CD4-positive, alpha-beta T cell treated with Interleukin-12 subunit alpha and Interleukin-12 subunit beta, for 1 hour (primary cell): ENCODE measurements at regions not wholly inside any gene's neighbourhood (a gene's known extent, or its start where the extent isn't known, plus 50 kb on each side); places are given as distances from the start of the nearest gene placed in this dataset.

Experiments
- DNase-seq: peaks from one replicate; pipeline ENCODE4 v3.0.0-alpha.2; 2020

DNA sequence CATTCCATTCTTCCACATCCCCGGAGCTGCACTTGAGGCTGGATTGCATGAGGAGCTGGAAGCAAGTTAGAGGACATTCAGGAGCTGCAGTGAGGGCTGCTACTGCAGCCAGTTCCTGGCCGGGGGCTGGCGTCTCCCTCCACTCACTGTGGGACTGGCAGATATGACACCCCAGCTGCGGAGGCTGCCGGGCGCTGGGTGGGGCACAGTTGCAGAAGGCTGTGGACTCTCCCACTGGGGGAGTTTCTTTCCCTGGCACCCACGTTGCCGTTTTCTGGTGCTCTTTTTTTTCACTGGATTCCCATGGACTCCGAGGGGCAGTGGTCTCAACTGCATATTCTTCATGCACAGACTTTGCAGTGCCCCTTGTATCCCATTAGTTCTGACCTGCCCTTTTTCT is 351.1 kb upstream of the AJAP1 start:
- DNase-seq = no peak

GRCh38 chr1:4305526-4306301 is 348.7 kb upstream of the AJAP1 start:
- no peak for DNase-seq

DNA sequence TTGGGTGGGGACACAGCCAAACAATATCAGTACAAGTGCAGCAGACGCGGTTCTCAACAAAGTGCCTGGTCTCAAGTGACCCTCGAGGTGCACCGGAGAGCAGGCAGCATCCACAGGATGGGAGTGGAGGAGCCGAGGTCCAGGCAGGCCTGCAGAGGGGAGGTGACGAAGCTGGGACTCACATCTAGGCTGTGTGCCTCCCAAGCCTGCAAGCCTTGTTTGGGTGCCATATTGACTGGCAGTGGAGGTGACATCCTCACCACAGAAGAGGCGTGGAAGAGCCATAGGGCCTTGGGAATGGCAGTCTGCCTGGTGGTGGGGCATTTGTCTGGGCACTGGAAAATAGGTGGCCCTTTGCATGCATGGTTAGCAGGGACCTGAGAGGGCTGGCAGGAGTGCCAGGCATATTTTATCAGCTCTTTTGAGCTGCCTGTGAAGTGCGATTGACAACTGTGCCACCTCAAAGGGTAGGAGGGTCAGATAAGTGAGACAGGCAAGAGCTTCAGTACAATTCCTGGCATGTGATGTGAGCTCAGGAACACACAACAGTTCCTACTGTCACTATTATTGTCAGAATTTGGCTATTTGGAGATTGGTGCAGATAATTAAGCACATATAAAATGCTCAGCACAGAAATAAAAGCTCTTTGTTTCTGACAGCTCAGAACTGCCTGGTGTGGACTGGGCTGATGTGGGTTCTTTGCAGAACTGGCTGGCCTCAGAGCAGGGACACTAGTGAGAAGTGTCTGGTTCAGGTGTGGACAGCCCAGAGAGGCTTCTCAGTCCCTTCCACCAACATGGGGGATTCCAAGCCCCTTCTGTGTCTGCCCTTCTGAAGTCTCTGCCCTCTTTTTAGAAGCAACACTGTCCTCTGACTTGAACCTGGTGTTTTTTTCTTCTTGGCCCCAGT is 347.6 kb upstream of the AJAP1 start:
- DNase-seq = no peak

- no peak for DNase-seq
These were observed 347.0 kb upstream of the AJAP1 start for GRCh38 chr1:4307468-4307845.

DNA sequence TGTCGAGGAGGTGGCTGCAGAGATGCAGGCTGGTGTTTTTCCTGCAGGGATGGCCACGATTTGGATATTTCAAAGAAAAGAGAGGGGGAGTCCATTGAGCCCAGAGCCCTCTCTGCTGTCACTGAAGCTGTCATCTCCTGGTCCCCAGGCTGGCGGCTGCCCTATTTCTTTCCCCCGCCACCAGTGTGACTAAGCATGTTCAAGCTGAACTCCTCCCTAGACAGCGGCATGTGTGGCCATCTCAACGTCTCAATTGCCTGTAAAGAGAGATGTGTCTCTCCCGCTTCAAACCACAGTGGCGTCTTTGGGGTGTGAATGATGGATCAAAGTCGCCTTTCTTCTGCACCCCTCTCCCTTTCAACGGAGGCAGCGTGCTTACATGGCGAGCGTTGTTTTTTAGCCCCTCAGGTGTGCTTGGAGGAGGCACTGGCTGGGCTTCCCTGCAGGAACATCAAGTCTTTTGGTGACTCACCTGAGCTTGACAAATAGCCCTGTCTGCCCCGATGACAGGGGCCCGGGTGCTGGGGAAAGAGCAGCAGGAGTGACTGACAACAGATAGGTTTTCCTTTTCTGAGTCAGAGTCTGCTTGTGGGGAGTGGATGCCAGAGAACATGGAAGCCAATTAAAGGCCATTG is 346.4 kb upstream of the AJAP1 start:
- no peak for DNase-seq

DNA sequence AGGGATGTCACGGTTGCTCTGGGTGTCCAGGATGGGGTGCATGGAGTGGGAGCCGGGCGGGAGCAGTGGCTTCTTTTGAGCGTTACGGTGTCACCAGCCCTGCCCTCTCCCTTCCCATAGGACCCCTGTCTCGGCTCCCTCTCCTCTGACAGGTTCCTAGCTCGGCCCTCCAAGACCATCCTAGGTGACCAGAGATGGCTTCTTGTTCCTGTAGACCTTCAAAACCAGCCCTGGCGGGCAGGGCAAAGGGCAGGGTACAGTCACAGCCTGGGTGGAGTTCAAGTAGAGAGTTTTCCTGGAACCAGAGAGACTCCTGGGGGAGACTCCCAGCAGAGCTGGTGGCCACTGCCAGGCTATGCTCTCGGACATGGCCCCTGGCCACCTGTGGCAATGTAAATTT is 345.6 kb upstream of the AJAP1 start:
- DNase-seq = no peak

GRCh38 chr1:4309676-4310320 is 344.6 kb upstream of the AJAP1 start:
- DNase-seq = no peak

DNA sequence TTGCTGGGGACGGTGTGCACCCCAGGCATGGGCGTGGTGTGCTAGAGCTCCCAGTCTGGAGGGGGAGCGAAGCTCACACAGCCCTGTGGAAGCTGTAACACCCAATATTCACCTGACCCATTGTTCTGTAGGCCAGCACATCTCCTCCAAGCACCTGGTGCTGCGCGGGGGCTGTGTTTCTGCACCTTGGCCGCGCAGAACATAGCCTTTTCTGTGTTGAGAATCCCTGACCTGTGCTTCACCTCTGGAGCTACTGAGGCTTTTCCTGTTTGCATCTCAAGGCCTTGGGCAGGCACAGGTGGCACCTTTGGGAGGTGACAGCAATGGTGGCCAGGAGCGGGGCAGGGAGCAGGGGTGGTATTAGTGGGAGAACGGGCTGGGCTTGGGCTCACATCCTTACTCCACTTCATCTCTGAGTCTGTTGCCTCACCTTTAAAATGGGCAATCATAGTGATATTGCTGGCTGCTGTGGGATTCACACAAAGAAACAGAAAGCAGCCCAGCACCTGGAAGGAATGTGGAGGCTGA is 343.9 kb upstream of the AJAP1 start:
- no peak for DNase-seq

DNA sequence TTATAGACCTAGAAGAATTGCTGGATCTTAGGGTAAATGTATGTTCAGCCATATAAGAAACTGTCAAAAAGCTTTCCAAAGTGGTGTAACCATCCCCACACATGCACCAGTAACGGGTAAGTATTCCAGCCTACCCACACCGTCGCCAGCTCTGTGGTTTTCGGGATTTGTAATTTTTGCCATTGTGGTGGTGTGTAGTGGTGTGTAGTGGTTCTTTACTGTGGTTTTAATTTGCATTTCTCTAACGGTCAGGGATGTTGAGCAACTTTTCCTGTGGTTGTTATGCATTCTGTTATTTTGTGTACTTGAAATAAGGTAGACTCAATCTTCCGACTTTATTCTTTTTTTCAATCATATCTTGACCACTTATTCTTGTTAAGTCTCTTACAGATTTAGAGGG is 342.4 kb upstream of the AJAP1 start:
- DNase-seq = no peak

DNA sequence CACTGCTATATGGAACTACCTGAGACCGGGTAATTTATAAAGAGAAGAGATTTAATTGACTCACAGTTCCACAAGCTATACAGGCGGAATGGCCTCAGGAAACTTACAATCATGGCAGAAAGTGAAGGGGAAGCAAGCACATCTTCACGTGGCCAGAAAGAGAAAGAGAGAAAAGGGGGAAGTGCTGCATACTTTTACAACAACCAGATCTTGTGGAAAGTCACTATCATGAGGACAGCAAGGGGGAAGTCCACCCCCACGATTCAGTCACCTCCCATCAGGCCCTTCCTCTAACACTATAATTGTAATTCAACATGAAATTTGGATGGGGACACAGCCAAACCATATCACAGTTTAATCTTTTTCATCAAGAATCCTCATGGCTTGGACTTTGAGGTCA is 339.2 kb upstream of the AJAP1 start:
- no peak for DNase-seq

DNA sequence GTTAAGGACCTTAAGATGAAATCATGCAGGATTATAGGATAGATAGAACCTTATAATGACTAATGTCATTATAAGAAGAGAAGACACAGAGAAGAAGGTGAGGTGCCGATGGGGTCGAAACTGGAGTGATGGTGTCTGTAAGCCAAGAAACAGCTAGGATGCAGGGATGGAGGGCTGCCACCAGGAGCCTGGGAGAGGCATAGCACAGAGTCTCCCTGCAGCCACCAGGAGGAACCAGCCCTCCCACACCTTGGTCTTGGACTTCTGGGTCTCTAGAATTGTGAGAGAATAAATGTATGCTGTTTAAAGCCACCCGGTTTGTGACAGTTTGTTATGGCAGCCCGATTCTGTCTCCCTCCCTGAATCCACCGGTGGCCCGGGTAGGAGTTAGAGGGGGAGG is 337.2 kb upstream of the AJAP1 start:
- DNase-seq = no peak

DNA sequence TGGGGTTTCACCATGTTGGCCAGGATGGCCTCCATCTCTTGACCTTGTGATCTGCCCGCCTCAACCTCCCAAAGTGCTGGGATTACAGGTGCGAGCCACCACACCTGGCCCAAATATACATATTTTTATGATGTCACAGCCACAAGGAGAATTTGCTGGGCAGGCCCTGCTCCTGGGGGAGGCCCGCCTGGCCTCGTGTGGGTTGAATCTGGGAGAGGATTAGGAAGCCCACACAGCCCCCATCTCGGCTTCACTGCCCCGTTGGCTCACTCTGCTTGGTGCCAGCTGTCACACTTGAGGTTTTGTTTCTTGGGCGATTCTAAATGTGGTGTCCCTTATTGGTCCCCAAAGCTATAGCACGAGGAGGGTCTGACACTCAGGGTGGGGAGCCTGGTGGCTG is 335.7 kb upstream of the AJAP1 start:
- no peak for DNase-seq

DNA sequence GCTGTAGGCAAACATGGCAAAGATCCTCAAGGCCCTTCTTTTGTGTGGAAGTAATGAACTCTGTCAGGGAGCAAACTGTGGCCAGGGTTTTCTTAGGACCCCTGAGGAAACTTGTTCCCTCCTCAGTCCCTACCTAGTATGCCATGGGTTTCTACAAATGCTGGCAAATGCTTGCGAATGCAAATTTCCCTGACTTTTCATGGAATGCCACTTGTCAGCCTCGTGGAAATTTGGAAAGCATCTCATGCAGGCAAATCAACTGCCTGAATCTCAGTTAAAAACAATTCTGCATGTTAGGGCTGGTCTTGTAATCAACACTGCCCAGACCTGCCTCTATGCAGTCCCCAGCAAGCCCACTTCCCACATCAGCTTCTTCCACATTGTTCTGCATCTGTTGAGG is 334.9 kb upstream of the AJAP1 start:
- no peak for DNase-seq

DNA sequence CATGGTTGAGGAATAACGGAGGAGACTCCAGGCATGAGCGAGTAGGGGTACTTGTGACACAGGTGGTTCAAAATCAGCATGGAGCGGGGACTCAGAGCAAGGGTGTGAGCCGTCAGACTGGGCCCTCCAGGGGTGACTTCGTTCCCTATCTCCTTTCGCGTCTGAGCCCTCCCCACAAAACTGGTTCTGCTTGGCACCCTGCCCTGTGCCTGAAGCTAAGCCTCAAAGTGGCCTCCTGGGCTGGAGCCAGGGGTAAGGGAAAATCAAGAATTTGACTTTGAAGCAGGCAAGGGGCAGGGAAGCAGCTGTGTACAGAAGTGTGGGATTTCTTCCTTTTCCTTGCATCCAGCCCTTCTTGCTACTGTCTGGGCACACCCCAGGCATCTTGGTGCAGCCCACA is 331.5 kb upstream of the AJAP1 start:
- no peak for DNase-seq

DNA sequence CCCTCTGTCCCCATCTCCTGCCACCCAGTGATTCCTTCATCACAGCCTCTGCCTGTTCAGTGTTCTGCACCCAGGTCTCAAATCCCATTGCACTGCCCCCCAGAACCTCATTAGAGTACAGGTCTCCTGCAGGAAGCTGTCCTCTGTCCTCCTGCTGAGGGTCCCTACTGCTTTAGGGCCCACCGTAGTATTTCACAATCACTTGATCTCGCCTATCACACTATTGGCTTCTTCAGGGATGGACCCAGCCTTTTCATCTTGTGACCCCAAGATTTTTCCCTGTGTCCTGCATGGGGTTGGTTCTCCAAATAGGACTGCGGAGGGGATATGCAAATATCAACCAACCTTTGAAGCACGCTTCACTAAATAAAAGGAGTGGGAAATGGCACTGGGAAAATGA is 331.1 kb upstream of the AJAP1 start:
- no peak for DNase-seq

GRCh38 chr1:4324525-4324924 is 329.9 kb upstream of the AJAP1 start:
- no peak for DNase-seq

- DNase-seq = no peak
These were observed 327.3 kb upstream of the AJAP1 start for GRCh38 chr1:4327142-4327541.

- DNase-seq = no peak
These were observed 325.9 kb upstream of the AJAP1 start for GRCh38 chr1:4328402-4329071.

DNA sequence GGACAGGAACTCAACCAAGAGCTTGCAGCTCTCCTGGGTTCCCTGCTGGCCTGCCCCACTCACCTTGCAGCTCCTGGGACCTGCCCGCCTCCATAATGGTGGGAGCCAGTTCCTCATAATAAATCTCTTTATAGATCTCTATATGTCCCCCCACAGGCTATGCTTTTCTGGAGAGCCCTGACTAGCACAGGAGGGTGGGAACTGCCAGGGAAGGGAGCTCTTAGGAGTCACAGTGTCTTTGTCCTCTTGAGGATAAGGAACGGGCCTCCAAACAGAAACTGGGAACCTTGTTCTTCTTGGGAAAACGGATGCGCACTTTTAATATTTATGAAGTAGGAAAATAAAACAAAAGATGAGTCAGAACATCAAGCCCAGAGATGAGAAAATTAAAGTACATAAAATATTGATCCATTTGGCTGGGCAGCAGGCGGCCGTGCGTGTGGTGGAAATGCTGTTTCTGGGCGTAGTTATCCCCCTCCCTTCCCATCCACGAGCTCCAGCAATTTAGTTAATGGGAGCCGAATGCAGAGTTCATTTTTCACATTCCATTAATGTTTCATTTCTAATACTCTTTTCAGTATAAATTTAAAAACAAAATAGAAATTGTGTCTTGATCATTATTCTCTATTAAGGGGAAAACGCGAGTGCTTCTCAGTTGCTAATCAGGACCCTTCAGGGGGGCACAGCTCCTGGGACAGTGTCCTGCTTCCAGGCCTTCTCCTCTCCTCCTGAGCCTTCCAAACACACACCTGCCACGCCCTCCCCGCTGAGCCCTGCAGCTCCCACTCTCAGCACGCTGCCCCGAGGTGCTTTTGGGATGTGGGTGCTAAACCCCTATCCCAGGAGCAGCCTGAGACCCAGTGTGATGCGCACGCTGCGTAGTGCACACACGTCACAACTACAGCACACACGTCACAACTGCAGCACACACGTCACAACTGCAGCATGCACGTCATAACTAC is 323.3 kb upstream of the AJAP1 start:
- DNase-seq = no peak

- no peak for DNase-seq
These were observed 322.6 kb upstream of the AJAP1 start for GRCh38 chr1:4331767-4332163.

DNA sequence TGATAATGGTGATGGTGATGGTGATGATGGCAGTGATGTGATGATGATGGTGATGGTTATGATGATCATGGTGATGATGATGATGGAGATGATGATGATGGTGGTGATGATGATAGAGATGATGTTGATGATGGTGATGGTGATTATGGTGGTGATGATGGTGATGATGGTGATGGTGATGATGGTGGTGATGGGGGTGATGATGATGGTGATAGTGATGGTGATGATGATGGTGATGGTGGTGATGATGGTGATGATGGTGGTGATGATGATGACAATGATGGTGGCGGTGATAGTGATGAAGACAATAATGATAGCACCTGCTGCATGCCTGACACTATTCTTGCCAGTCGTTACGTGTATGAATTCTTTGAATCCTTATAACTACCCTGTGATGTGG is 317.9 kb upstream of the AJAP1 start:
- no peak for DNase-seq
